CD1c-positive myeloid dendritic cell (primary cell): ENCODE measurements at regions not wholly inside any gene's neighbourhood (a gene's known extent, or its start where the extent isn't known, plus 50 kb on each side); places are given as distances from the start of the nearest gene placed in this dataset.
"Not testable (repeated sequence)": the region's sequence is repeated elsewhere in the genome, so short reads cannot be mapped to it uniquely, and the experiment has no call there.

Experiments
- DNase-seq: peaks from one replicate; pipeline ENCODE4 v3.0.0-alpha.2; 2016; ENCODE audit errors: extremely low spot score

DNA sequence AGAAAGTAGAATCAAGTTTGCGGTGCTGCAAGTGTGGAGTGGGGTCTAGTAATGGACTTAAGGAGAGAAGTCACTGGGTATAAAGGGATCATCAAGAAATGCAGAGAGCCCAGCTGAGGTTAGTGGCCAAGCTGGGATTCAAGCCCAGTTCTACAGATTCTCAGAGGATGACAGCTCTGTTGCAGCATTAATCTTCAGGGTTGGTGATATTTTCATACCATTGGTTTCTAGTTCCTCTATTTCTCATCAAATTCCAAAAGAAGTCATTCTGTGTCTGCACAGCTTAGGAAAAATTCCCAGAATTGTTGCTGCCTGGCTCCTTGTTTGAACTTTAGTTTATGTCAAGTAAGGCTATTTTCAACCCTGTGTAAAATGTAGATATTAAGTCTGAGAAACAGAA is 169.5 kb upstream of the NTF3 start:
- no peak for DNase-seq

DNA sequence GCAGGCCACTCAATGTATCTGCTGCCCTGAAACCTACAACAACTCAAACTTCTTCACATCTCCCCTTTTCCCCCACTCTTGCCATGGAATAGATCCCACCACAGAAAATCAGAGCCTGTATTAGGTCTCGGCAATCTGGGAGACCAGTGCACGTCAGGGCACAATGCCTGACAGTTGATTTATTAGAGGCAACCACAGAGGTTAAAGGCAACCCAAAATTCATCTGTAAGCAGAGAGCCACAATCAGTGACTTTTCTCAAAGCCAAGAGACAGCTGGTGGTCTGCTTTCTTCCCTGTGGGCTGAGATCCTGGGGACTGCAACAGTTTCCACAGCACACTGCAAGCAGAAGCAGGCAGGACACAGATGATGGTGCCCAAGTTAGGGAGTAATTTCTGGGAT is 169.0 kb upstream of the NTF3 start:
- no peak for DNase-seq

DNA sequence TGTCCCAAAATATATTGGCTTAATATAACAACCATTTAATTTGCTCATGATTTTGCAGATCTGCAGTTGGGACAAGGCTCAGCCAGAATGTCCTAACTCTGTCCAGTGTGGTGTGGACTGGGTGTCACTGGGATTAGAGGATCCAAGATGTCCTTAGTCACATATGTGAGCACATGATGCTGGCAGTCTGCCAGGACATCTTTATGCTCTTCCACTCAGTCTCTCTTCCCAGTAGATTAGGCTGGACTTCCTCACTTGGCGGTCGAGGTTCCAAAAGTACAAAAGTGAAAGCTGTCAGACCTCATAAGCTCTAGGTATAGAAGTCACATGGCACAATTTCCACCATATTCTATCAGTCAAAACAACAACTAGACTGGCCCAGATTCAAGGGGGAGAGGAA is 167.9 kb upstream of the NTF3 start:
- no peak for DNase-seq

DNA sequence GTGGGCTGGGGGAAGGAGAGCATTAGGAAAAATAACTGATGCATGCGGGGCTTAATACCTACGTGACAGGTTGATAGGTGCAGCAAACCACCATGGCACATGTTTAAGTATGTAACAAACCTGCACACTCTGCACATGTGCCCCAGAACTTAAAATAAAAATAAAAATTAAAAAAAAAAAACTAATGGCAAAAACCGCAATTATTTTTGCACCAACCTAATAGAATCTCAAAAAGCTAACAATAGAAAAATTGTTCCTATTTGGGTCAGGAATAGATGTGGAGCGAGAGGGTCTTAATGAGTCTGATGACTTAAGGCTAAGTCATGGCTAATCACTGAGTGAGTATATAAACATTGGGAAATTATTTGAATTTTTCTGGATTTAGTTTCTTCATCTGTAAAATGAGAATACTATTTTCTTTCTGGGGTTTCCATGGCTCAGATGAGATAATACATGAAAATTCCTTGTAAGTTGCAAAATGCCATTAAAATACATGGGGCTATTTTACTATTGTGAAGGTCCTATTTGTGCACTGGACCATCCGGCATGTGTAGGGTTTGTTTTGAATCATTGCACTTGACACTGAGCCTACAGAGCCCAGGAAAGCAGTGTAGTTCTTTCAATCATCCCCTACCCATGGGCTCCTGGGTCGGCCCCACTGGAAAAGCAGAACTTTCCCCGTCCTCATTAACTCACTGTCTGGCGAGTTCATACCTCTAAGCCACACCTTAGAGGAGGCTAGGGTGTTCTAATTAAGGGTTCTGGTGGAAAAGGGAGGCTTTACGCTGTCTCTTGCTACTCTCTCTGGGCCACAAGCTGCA is 164.1 kb upstream of the NTF3 start:
- no peak for DNase-seq

DNA sequence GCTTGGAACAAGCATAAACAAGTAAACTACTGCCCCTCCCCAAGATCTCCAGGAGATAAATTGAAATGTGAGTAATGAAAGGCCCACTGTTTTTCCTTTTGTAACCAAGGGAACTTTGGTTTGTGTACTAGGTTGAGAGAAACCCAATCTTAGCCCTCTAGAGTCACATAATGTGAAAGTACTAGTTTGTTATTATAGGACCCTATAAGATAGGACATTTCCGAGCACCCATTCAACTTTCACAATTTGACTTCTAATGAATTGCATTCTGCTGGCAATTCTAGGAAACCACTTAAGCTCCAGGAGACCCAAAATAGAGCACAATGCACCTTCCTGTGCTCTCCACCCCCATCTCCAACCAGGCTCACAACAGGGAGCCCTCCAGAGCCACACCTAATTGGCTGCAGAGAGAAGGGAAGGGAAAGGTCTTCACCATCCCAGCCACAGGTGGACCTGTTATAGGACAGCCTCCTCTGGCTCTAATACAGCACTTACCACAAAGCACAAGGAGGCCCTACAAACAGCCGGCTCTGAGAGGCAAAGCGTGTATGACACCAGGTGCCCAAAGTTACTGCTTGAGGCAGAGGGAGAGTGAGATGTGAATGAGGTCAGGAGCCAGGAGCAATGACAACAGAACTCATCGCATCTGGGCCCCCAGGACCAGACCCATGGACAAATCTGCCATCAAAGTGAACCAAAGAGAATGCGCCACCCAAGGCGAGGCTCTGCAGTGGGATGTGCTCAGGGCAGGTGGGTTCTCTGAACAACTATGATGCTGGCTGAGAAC is 163.3 kb upstream of the NTF3 start:
- no peak for DNase-seq

DNA sequence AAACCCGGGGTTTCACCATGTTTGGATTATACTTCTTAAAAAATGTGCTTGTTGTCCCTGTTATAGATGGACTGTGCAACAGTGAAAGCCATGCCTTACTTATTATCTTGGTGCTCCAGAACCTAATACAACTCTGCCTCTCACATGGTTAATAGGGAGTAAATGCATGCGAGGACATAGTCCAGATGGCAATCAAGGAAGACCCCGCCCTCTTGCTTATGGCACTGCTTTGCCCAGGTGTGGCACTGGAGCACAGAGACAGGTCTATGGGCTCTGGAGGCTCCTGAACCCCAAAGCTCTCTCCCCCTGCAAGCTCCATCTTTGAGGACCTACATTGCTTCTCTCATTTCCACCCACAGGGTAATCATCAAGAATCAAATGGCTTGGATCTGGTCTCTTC is 162.1 kb upstream of the NTF3 start:
- DNase-seq = no peak

DNA sequence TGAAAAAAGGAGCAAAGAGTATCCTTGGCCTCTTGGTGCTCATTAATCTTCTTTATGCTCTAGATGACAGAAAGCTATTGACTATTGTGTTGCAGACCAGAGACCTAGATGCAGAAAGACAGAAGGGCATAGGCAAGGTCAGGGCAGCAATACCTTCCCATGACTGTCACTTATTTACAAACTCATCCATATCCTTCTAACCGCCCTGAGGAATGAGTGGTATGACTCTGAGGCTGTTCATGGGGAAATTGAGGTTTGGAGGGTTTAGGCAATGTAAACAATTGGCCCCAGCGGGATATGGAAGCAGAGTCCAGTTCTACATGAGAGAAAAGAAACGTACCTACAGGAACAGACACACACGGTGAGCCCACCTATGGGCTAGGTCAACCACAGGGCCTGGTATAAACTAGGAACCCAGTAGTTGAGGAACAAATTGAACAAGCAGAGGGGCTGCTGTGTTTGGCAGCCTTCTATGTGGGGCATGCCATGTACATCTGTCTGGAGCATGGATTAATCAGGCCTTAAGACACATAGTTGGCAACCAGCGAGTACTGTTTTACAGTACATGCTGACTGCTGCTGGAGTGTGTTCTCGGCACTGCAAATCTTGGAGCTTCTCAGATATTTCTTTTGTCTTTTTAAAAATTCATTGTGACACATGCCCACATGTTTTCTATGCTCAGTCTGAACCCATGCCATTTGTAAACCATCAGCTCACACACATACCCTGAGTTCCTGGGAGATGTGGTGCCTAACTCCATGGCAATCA is 159.7 kb upstream of the NTF3 start:
- no peak for DNase-seq

DNA sequence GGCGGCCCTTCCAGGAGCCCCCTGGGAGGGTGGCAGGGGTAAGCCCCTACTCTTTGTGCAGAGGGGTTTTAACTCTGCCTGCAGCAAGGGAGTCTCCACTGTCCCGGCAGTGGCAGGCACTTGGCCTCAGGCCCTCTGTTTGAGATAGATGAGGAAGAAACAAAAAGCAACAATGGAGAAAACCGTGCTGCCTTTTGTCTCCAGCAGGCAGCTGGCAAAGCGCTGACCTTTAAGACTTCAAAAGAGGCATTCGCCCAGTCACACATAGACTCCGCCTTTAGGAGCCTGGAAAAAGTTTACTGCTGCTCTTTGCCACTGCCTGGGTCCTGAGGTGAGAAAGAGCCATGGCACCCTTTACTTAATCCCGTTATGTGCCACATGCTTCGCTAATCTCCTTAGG is 158.2 kb upstream of the NTF3 start:
- no peak for DNase-seq

DNA sequence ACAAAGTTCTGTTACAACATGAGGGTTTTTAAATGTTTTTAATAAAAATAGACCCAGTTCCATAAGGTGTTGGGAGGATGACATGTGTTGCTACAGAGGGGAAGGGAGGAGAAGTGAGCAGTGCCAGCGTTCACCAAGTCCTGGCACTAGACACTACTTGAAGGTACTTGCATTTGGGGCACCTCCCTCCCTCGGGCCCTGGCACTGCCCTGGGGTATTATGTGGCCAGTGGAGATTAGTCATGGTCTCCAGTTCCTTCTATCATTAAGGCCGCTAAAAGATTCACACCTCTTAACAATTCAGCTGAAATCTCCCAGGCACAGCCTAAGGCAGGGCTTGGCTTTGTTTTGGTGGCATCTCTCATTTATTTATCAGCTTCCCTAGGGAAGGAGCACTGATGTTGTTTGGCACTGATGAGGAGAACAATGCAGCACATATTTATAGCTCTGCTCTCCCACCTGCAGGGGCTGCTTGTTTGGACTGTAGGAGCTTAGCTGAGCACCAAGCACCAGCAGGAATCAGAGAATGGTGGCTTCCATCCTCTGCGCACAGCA is 155.5 kb upstream of the NTF3 start:
- no peak for DNase-seq

DNA sequence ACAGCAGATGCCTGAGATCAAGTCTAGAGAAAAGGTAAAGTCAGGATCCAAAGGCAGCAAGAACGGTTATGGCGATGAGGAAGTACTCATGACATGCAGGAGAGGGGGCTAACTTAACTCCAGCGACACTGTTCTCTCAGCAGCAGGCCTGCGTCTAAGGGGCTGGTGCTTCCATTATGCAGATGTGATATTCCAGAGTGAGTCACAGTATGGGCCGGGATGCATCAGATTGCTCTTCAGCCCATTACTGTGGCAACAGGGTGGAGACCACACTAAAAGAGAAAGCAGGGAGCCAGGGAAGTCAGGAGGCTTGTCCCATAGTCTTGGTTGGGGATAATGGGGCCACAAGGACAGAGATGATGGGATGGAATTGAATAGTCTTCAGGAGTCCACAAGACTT is 151.8 kb upstream of the NTF3 start:
- DNase-seq = no peak

DNA sequence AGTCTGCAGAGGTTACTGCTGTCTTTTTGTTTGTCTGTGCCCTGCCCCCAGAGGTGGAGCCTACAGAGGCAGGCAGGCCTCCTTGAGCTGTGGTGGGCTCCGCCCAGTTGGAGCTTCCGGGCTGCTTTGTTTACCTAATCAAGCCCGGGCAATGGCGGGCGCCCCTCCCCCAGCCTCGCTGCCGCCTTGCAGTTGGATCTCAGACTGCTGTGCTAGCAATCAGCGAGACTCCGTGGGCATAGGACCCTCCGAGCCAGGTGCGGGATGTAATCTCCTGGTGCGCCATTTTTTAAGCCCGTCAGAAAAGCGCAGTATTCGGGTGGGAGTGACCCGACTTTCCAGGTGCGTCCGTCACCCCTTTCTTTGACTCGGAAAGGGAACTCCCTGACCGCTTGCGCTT is 141.5 kb upstream of the NTF3 start:
- not testable (repeated sequence) for DNase-seq

DNA sequence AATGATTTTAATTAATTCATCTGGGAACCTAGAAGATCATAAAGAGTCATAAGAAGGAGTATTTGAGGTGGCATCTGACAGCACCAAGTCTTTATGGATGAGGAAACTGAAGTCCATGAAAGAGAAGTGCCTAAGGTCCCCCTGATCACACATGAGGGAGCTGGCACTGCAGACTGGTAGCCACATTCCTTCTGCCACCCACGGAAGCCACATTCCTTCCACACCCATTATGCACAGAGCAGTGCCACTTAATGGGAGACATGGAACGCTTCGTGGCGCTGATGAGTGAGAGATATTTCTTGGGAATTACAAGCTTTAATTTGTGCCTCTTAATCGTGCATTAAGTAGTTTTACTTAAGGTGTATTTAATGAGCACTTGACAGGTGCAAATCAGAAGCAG is 139.3 kb upstream of the NTF3 start:
- DNase-seq = no peak

DNA sequence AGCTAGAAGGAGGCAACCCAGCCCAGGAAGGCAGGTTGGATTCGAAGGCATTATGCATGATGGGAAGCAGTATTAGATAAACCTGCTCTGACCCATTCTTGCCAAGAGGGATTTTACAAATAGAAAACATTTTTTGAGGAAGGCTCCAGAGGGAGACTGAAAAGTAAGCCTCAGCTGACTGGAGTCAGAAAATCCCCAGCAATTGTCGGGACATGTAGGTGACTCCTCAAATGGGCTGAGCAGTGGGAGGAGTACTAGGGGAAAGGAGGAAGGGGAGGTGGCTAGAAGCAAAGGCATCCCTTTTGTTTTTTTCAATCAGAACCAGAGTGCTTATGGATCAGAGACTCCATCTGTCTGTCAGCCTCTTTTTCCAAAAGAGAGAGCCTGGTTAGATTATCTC is 138.1 kb upstream of the NTF3 start:
- no peak for DNase-seq

DNA sequence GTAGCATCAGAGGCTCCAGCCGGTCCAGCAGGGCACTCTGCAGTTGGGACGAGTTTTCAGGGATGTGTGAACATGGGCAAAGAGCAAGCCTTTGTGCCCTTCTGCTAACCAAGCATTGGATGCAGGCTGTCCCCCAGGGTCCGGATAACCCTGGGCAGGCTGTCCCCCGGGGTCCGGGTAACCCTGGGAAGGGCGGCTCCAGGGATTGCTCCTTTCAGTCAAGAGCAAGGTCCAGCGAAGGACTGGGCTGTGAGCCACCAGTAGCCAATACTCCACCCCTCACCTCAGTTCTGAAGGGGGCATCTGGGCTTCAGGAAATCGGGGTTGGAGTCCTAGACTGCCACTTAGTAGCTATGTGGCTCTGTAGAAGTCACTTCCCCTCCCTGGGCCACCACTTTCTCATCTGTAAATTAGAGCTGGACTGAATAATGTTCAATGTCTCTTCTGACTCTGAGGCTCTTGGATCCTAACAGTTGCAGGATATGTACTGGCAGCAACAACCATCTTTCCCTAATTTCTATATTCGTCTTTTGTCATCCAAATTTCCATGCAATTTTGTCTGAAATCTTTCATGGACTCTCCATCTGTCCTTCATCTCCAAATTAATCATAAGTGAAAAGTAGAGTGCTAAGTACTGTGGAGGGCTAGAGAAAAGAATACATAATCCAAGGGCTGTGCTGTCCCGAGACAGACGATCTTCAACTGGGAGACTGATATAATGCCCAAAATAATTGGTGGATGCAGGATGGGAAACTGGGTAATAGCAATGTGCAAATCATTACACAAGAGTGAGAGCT is 137.4 kb upstream of the NTF3 start:
- no peak for DNase-seq

DNA sequence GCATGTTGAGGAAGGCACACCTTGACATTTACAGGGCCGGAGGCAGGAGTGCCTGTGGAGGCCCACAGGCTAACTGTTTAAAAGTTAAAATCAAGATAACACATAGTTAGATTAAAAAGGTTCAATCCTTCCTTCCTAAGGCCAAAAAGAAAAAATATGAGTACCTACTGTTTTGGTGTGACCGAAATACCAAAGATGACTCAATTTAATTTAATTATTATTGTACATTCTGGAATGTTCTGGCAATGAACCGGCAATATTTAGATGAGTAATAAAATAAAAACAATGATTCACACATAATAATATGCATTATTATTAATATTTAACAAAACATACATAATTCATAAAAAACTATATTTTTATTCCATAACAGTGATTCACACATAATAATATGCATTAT is 136.8 kb upstream of the NTF3 start:
- DNase-seq = no peak

DNA sequence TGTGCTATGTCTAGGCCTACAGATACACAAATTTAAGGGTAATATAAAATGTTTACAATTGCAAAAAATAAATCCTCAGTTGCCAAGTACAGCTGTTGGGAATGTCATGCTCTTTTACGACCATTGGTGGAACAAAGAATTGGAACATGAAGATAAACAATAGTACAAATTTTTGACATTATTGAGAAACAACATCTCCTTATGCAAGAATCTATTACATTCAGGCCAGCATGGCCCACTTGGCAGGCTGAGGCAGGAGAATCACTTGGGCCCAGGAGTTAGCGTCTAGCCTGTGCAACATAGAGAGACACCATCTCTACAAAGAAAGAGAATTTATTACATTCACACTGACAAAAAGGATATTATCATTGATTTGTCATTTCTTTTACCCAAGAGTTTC is 135.9 kb upstream of the NTF3 start:
- no peak for DNase-seq

DNA sequence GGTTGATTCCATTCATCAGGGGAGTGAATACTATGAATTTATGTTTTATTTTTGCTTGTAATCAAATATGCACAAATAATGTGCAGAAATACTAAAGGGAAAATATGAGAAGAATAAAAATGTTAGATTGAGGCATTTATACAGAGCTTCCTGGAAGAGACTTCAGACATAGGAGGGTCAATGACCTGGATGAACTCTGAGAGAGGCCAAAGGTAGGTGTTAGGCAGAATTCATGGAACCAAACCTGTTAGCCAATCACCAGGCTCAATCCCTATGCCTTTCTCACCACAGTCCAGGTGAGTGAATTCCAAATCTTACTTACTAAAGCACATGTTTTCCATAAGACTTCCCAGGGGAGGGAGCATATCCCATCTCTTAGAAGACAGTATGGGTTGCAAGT is 130.4 kb upstream of the NTF3 start:
- no peak for DNase-seq

DNA sequence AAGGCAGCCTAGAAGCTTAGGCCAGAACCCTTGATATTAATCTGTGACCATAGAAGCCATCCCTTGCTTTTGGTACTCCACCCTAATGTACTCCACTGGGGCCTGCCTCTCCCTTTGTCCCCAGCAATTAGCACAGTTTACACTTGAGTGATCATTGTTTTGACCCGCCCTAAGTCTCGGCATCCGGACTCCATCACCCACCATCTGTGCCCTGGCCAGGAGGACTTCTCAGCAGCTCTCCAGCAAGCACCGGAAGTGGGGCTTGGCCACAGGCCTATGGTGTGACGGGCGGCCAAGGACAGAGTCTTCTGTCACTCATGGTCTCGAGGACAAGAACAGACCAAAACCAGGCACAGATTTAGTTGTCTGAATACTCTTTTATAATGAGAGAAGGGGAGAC is 126.5 kb upstream of the NTF3 start:
- no peak for DNase-seq

DNA sequence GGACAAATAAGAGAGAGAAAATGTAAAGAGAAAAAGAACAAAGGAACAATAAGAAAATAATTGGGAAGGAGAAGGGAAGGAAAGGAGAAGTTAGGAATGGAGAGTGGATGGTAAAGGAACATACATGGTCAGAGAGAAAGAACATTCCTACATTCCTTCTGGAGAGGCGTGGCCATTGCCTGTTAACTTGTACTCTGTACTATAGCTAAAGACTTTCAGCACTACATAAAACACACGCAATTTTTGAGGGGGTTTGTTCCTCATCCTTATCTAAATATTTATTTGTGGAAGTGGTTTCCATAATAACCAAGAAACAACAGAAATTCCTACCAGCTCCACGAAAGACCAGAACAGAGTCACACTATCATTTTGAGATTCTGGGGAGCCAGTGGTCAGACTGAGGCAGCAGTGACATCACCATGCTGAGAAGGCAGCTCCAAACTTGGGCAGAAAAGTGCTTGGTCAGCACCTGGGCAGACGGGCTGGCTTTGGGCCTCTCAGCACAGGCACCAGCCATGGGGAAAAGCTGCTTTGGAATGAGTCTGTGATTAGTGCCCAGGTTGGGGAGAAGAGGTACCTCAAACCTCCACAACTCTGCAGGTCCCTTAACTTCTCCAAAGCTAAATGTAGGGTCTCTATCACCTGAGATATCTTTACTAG is 125.9 kb upstream of the NTF3 start:
- DNase-seq = no peak

DNA sequence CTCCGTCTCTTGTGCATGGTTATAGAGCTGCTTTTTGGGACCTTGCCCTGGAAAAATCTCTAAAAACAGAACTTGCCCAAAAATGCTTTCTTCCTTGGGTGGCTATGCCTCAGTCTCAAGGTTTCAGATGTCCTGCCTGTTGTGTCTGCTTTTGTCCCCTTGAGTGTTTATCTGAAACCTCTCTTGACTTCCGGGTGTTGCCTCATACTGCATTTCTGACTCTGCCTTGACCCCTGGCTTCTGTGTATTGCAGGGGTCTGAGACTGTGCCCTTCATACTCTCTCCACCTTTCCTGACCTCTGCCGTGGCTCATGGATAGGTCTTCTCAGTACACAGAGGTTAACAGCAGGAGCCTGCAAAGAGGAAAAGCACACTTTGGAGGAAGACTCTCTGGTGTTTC is 124.8 kb upstream of the NTF3 start:
- no peak for DNase-seq

DNA sequence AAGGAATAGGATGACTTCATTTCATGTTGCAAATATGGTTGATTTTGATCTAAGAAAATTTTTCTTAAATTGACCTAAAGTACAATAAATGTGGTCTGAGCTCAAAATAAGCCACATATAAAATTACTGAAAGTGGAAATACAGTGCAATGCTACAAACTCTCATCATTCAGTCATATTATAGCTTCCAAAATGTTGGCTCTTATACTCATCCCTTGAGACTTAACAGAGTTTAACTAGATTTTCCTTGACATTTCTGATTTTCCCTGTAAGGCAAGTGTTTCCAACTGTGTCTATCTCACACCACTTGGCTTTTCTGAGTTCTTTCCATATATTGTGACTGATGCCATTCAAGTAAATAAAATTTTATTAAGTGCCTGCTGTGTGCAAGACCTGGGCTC is 123.7 kb upstream of the NTF3 start:
- no peak for DNase-seq
